SK-MEL-5 (cell line): ENCODE measurements at regions not wholly inside any gene's neighbourhood (a gene's known extent, or its start where the extent isn't known, plus 50 kb on each side); places are given as distances from the start of the nearest gene placed in this dataset.

Experiments
- DNase-seq: peaks from one replicate; pipeline ENCODE4 v3.0.0-alpha.2; 2016; ENCODE audit warnings: low read depth, low spot score
- in situ Hi-C: cut with HindIII; loops from 2 replicates; pipeline ENCODE4 v1.10.0; 2016; ENCODE audit warnings: low sequenced_read_pairs, high pct_unique_total_duplicates, low pct_unique_long_range_greater_than_20kb

DNA sequence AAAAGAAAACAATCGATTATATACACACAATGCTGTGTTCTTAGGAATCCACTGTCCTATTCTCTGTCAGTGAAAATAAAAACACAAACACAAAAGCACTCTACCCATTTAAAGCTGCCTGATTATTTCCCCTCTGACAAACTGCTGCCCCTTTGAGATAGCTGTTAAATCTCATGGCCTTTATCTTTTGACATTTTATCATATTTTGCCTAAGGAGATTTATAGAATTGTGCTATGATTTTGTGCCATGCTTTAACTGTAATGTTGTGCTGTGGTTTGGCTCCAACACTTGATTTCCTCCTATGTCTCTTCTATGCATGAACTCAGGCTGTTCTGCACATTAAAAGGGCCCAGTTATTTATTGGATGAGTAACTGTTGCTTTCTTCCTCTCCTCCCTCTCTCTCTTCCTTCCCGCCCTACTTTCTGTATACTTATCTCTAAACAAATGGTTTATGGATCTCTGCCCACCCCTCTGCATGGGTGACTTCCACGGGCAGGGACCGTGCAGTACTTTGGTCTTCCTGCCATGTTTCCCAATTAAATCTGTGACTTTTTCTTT is 1096.6 kb downstream of the TSN start:
- in situ Hi-C loops: no loop called here

DNA sequence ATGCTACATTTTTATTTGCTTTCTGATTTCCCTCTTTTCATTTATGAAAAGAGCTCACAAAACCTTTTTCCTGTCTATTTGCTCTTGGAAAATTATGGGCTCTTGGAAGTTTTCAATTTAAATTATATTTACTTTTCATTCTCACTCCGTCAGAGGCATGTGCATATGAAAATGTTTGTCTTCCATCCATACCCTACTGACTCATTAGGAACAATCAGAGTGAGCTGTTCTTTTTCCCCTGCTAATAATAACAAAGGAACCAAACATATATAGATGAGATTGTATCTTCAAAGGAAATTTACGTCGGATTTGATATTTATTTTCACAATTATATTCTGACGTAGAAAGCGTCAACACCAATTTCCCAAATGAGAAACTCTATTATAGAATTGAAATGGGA is 1101.2 kb downstream of the TSN start:
- no peak for DNase-seq
- in situ Hi-C loops: no loop called here

More for the DNA sequence above, 1096.6 kb downstream of the TSN start:
- DNase-seq: no peak

DNA sequence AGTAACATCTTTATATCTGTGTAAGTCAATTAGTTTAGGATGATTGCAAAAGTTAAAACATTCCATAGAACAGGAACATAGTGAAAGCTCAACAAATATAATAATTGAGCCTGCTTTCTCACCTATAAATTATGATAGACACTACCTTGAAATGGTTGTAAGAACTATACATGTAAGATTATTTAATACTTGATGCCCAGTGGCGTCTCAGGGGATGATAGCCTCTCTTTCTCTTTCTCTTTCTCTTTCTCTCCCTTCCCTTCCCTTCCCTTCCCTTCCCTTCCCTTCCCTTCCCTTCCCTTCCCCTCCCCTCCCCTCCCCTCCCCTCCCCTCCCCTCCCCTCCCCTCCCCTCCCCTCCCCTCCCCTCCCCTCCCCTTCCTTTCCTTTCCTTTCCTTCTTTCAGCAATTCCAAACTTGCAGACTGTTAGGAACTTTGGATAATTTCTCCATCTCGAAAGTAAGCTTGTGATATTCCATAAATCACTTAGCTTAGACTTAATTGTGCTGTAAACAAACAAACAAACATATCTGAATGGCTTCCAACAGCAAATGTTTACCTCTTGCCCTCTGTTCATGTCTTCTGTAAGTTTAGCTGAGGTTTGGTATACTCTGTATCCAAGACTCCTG is 1102.7 kb downstream of the TSN start:
- no peak for DNase-seq
- in situ Hi-C loops: no loop called here

DNA sequence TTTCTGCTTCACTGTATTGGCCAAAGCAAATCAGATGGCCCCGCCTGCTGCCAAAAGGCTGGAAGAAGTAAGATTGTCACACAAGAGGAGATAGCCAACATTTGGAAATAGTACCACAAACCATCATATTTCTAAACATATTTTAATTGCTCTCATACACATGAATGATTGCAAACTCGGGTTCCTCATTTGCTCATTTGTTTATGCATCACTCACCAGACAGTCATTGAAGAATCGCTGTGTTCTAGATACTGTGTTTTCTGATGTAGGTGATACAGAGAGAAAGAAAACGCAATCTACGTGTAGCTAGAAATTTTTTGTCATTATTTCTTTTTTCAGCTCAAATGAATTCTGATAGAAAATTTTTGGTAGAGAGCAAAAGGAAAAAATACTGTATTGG is 1103.4 kb downstream of the TSN start:
- in situ Hi-C loops: no loop called here
- no peak for DNase-seq

DNA sequence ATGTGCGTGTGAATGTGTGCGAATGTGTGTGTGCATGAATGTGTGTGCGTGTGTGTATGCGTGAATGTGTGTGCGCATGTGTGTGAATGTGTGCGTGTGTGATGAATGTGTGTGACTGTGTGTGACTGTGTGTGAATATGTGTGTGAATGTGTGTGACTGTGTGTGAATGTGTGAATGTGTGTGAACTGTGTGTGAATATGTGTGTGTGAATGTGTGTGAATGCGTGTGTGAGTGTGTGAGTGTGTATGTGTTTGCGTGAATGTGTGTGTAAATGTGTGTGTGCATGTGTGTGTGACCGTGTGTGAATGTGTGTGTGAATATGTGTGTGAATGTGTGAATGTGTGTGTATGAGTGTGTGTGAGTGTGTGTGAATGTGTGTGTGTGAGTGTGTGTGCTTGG is 1103.8 kb downstream of the TSN start:
- no peak for DNase-seq
- in situ Hi-C loops: no loop called here

DNA sequence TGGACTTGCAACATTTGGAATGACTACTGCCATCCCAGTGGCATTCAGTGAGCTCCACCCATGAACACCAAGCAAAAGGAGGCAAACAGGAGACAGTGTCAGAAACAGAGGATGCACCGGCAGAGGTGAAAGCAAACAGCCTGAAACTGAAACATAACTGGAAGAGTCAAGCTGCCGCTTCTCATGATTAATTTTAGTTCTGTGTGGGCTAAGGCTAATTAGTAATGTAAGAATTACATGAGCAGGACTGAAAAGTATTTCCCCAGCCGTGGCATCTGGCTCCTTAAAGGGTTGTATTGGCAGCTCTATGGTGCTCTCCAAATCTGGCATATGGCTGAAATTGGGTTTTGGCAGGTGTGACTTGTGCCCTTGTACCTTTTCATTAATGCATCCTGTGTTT is 1108.1 kb downstream of the TSN start:
- DNase-seq: no peak

DNA sequence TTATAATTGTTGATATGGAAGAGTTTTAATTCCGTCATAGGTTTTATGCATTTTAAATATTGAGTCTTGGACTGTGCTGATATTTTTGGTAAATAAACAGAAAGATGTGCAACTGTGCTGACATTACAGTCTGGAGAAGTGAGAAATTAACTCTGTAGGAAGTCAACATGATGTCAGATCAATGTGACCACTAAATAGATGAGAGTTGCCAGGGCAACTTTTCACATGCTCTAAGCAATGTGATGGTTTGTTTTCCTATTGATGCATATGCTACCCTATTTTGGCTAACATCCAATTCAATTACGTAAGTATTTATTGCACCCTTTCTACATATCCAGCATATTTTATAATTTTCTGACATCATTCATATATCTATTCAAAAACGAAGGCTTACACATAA is 1109.3 kb downstream of the TSN start:
- peak; percentile 32 for DNase-seq
- in situ Hi-C loops: no loop called here

More for the DNA sequence above, 1108.1 kb downstream of the TSN start:
- in situ Hi-C loops: no loop called here

DNA sequence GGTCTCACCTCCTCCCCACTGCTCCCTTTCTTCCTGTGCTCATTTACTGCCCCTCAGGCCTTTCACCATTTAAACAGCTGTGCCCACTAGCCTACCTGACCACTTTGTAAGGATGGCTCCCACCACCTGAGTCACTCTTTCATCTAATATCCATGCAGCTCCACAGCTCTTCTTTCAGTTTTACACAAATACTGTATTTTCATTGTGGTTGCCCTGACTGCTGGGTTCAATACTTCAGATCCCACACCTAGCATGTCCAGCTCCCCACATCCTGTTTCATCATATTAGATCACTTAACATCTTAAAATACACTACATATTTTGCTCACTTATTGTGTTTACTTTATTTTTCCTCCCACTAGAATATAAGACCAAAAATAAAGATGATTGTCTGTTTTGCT is 1110.6 kb downstream of the TSN start:
- in situ Hi-C loops: no loop called here
- no peak for DNase-seq

DNA sequence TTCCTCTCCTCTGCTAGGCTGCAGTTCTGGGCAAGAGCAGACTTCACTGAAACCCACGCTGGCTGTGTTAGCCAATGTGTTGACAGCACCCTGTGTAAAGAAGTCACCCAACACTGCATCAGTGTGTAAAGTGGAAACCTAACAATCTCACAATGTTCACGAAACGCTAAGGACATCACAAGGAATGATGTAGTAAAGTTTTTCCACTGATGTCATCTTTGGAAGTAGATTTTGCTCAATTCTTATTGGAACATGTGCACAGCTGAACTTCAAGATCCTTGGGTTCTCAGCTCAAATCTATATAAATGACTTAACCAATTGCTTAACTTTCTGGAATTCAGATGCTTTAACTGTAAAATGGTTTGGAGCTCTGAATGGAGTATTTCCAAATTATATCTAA is 1112.5 kb downstream of the TSN start:
- DNase-seq: no peak
- in situ Hi-C loops: no loop called here

DNA sequence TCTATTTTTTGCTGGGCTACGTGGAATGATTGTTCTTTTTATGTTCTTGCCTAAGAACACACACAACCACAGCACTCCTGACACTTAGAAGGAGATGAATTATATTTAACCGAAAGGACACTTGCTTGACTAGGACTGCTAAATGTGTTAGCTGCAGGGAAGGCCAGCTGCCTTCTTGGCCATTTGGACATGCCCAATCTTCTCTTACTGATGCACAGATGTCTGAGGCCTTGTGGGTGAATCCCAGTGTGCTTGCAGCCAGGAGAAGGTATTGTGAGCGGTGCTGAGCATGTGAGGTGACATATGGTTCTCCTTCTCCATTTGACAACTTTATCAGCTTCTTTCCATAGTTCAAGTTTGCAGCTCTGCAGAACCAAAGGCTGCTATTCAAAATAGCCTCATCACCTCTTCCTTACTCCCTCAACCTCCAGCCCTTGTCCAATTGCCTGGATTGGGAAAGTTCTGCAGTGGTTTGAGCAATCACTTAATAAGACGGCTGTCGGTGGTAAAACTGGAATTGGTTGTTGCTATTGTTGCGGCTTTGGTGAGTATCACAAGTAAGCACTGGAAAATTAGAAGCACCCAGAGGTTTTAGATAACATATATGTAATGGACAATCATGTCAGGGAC is 1113.3 kb downstream of the TSN start:
- in situ Hi-C loops: no loop called here

DNA sequence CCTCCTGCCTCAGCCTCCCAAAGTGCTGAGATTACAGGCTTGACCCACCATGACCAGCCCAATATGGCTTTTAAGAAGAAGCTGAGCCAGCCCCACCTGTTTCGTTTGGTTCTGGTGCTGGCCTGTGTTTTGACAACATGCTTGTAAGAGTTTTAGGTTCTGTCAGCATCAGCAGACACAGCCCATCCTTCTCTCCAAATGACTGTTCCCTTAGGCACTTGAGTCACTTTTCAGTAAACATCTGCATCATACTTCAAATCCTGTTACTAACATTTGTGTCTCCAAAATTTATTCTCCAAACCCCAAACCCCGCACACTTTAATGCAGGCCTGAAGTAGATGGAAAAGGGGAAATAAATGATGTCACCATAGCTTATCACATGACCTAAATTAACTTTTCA is 1118.5 kb downstream of the TSN start:
- no peak for DNase-seq
- in situ Hi-C loops: no loop called here

More for the DNA sequence above, 1113.3 kb downstream of the TSN start:
- DNase-seq: no peak

DNA sequence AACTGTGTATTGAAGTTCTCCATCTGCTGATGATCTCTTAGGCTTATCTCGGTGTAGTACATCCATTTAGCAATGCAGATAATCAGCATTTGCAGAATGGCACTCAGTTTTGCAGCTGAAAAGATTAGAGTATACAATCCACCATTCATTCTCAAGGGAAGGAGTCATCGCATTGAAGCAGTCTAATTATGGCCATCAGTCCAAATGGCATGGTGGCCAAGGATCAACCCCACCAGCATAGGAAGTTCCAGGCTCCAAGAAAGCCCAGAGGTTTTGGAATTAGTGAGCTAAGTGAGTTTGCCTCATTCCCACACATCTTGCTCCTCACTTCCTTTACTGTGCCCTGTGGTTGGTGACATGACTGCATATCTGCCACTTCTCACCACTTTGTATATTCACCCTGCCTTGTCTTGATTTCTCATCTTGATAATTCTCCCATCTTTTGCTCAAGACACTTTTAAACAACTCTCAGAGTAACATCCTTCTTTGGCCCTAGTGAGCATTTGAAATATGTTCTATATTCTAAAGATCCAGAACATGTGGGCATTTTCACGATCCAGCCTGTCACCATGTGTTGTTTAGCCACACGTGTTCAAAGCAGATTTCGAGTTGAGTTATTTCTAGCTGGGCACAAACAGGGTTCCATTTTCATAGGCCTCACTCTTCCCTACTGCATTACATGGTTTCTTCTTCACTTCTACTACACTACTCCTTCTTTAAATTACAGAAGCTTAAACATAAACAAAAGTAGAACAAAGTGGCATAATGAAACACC is 1119.8 kb downstream of the TSN start:
- in situ Hi-C loops: no loop called here
- no peak for DNase-seq

DNA sequence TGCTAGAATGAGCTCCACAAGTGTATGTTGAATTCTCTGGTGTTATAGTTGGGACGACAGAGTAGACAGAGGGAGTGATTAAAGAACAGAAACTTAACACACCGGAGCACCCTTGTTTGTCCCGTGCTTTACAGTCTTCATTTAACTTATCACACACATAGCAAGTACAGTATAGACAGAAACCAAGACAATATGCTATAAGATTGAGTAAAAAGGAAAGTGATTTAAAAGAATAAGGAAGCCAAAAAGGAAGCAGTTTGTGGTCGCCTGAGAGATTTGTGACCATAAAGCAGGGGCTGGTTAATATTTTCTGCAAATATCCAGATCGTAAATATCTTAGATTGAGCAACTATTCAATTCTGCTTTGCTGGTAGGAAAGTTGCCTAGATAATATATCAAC is 1128.4 kb downstream of the TSN start:
- in situ Hi-C loops: no loop called here
- no peak for DNase-seq

DNA sequence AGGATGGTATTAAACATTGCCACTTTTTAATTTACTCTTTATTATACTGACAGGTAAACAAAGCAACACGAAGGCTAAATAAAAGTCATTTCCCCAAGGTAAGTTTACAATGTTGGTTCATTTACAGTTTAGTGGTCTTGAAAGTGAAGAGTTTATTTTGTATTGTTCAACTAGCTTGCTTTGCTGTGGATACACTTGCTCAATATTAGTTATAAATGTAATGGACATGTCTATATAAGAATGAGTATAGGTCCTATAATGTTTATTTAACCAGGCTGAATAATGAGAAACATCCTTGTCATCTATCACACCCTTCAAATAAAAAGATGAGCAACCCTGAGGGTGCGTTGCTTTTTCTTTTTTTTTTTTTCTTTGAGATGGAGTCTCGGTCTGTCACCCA is 1129.4 kb downstream of the TSN start:
- DNase-seq: no peak
- in situ Hi-C loops: no loop called here

DNA sequence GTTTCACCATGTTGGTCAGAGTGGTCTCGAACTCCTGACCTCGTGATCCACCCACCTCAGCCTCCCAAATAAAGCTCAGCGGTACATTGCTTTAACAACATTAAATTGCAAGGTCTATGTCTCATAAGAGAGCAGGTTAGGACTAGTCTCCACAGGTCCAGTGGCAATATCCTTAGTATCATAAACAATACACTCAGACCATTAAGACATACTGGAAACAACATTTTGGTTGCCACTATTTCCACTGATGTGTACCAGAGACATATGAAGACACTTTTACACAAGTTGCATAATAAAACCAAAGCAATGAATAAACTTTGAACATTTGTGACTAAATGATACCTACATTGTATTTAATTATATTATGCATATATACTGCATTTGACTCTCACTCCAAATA is 1130.0 kb downstream of the TSN start:
- DNase-seq: no peak
- in situ Hi-C loops: no loop called here

DNA sequence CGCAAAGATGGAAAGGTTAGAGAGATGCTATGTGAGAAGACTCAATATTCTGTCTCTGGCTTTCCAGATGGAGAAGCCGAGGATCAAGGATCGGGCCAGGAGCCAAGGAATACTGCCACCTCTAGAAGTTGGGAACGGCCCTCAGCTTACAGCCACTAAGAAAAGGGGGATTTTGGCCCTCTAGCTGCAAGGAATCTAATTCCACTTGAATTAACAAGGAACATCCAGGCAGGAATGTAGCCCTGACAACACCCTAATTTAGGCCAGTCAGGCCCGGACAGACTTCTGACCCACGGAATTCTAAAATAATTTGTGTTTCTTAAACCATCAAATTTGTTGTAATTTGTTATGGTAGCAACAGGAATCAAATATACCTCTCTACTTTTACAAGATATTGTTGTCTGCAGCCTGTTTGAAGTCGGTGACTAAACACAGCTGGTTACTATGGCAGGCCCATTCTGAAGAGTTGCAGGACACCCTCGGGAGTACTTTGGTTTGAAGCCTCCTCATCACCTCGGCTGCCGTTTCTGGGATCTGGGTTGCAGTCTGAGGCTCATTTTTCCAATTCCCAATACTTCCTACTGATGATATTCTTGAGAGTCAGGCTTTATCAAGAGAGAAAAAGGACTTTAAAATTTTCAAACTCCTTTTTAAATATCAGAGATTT is 1131.2 kb downstream of the TSN start:
- in situ Hi-C loops: no loop called here
- no peak for DNase-seq

DNA sequence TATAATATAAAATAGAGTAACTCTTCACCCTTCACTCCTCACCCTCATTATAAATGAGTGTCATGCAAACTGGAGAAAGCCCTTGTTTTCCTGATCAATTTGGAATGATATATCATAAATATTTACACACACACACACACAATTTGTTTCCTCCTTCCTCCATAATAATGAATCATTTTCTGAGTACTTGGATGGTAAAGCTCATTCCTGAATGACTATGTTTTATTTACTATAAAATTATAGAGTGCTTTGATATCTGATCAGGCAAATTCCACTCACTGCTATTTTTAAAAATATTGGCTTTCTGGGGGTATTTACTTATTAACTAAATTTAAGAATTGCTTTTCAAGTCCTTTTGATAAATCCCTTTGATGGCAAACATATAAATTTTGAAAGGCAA is 1125.5 kb upstream of the CNTNAP5 start:
- no peak for DNase-seq
- in situ Hi-C loops: no loop called here

DNA sequence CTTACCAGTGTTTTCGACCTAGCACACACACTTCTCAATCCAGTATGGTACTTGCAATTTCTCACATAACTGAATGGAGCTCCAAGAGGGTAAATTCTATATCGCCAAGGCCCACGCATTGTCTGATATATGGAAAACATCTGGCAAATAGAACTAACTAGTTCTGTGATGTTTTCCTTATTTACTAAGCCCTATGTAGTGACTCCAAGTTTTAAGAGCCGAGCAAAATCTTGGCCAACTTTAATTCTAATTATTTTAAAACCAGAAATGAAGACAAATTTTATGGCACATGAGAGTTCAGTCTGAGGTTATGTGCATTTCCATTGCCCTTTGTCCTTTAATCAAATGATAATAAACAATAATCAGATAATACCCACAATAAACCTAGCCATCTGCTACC is 1119.7 kb upstream of the CNTNAP5 start:
- in situ Hi-C loops: no loop called here
- DNase-seq: no peak
